Fibroblast of skin of back (primary cell): ENCODE measurements at regions not wholly inside any gene's neighbourhood (a gene's known extent, or its start where the extent isn't known, plus 50 kb on each side); places are given as distances from the start of the nearest gene placed in this dataset.
"Not testable (repeated sequence)": the region's sequence is repeated elsewhere in the genome, so short reads cannot be mapped to it uniquely, and the experiment has no call there.

ENCODE experiments used
- DNase-seq: peaks from one replicate; pipeline ENCODE4 v3.0.0-alpha.2; 2013

DNA sequence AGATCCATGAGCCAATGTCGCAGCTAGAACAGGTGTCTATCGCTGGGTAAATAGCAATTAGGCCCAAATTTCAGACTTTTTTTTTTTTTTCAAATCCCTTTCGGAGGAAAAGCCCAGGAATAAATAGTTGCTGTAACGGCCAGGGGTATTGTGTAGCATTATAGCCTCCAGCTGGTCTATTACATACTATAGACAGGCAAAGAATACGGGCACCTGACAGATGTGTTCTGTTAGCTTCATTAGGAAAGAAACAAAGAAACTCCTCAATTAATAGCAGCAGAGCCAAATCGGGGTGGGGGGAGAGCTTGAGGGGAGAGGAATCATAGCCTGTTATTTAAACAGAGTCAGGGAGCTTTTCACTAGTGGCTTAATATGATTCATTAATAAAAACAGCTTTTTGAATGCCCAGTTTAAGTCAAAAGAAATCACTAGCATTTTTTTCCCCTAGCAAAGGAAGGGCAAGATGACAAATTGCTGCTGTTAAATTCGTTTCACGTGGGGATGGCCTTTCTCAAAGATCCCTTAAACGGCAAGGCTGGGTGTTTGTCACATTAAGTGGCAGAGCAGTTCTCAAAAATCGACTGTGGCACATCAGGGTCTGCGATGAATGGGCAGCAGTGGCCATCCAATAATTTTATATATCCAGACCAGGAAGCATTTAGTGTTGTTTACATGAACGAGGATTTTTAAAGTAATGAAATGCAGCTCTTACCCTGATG, 139.4 kb downstream of the ID4 start:
- no peak for DNase-seq

DNA sequence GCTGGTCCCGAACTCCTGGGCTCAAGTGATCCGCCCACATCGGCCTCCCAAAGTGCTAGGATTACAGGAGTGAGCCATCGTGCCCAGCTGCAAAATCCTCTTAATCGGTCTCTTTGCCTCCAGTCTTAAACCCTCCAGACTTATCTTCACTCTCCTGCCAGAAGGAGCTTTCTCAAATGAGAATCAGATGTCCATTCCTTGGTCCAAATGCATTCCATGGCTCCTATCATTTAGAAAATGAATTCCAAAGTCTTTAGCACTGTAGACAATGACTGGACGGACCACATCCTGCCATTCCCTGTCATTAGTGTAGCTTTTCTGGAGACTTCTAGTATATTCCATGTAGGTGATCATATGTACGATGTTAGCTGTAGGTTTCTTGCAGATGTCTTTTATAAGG, 141.9 kb downstream of the ID4 start:
- no peak for DNase-seq

DNA sequence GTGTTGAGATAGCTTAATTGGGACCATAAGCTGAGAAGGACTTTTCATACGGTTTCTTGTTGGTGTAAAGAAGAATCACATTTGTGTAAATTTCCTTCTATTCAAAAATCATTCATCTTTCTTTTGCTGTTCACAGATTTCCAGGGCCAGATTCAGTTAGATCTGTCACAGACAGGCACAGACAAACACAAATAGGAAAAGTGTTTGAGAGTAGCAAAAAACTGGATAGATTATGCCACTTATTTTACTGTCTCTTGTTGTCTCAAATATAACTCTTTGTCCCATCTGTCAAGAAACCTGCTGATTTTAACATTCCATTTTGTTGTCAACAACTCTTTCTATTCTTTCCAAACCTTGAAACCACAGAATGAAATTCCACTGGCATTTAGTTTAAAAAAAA, 142.8 kb downstream of the ID4 start:
- DNase-seq: no peak

DNA sequence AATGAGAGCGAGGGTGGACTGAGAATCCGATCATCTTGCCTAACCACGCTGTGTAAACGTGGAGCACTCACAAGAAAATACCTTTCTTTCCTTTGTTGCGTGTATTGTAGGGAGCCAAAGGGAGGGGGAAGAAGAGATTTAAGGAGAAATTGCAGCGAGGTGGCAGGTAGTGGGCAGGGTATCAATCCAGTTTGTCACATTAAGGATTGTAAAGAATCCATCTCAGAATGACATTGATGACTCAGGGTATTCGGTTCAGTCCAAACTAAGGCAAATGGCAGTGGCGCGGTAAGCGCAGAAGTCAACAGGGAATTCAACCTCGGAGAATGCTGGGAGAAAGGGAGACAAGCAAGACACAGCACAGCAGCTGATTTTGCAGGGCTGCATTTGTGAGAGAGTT, 146.2 kb downstream of the ID4 start:
- DNase-seq: no peak

DNA sequence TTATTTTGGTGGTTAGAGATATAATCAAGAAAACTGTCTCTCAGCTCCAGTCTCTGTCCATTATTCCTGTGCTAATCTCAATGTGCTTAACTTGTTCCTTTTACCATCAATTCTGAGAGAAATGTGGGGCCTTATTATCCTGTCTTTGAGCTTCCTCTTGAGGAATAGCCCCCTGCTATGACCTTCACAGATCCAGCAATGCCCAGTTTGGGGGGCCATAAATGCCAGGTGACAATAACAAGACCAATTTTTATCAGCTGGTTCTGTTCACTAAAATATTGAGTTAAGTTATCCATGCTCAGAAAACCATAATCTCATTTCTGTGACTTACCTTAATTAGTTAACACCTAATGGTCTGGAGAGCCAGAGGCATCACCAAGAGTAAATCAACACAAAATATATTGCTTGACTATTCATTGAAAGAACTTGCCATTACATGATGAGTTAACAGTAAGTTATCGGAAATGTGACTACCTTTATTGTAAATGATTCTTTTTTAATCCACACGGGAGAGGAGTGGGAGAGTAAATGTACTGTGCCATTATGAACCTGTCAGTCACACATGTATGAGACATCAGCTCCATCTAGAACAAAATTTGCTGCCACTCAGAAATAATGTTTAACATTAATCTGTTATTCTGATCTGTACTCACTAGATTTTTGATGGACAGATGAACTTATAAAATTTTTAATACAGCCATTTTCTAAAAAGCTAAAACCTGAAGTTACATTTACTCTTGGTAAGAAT, 149.7 kb downstream of the ID4 start:
- DNase-seq: no peak

DNA sequence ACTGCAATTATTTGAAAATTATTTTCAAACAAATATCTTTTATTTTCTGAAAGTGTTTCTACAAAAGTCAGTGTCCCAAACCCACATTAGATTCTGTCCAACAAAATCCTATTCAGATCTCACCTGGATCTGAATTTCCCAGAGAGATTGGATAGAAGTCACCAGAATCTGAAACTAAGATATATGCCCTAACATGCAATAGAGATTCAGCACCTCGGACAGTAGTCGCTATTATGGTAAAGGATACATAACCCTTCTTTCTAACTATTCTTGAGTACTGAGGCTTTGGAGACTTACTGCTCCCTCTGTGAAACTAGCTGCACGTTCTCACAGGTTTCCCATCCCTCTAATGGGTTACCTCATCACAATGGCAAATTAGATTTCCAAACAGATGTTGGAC, 151.4 kb downstream of the ID4 start:
- DNase-seq: peak; percentile 42

DNA sequence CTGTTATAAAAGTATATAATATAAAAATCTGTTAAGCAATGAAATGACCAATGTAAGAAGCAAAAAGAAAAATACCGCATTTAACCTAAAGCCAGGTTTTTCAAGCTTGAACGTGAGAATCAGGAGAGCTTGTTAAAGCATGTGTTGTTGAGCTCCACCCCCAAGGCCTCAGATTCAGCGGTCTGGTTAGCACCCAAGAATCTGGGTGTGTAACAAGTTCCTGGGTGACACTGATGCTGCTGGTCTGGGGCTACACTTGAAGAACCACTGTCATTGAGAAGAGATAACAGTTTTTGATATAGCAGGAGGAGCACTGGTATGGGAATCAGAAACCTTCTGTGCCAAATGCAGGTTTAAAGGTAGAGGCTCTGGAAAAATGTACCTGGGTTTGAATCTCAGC, 154.0 kb downstream of the ID4 start:
- DNase-seq: no peak

DNA sequence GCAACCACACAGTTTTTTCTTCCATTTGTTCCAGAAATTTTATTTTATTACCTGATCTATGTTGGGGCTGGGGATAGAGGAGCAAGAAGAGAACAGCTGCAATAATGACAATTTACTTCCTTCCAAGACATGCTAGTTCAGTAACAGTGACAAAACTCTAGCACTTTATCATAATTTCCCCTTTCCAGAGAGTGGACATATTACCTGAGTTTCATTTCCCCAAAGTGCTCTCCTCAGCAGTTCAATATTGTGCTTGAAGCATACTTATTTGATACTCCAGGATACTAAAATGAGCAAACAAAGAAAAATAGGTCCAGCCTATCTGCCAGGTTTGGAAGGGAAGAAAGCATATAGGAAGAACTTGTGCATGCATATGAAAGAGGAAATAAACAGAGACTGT, 157.7 kb downstream of the ID4 start:
- DNase-seq: no peak

DNA sequence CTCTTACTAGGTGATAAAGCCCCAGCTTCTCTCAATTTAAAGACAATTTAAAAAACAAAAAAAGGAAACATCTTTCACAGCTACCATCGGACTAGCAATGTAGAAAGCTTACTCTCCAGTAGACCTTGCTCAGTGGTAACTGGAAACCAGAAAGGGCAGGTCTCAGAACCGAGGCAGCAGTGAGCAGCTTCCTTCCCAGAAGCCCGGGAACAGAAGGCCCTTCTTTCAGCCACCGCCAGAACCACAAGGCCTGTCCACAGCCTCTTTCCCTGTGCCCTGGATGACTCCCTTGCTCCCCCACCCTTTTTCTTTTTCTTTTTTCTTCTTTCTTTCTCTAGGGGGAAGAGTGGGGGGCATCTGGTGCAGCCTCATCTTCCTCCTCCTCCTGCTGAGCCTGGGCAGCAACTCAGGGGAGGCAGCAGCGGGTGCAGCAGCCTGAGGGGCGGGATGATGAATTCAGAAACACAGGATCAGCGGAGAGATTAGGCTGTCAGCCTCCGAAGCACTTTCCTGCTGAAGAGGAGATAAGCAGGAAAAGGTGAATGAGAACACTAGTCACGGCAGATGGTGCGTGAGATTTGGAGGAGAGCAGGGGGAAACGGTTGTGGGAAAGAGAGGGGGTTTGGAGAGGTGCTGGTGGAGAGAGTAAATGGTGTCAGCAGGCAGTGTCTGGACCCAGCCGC, 158.5 kb downstream of the ID4 start:
- DNase-seq: no peak

DNA sequence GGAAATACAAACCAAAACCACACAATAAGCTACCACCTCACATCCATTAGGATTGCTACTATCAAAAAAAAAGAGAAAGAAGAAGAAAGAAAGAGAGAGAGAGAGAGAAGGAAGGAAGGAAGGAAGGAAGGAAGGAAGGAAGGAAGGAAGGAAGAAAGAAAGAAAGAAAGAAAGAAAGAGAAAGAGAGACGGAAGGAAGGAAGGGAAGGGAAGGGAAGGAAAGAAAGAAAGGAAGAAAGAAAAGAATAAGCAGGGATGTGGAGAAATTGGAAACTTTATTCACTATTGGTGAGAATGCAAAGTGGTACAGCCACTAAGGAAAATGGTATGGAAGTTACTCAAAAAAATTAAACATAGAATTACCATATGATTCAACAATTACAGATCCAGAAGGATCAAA, 159.9 kb downstream of the ID4 start:
- no peak for DNase-seq

DNA sequence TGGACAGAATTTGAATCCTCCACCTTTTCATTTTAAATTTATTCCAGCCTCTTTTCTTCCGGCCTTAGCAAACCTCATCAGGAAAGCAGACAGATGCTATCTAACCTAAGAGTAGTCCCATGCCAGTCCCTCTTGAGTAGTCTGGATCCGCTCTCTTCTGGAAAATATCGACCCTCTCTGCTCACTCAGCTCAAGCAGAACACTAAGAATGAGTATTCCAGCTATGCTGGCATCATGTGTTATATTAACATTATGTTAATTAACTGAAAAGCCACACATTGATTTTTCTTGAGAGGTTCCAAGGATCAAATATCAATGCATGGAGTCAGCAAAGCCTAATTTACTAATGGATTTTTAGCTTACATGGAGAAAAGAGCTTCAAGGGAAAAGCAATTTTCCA, 161.4 kb downstream of the ID4 start:
- DNase-seq: no peak

DNA sequence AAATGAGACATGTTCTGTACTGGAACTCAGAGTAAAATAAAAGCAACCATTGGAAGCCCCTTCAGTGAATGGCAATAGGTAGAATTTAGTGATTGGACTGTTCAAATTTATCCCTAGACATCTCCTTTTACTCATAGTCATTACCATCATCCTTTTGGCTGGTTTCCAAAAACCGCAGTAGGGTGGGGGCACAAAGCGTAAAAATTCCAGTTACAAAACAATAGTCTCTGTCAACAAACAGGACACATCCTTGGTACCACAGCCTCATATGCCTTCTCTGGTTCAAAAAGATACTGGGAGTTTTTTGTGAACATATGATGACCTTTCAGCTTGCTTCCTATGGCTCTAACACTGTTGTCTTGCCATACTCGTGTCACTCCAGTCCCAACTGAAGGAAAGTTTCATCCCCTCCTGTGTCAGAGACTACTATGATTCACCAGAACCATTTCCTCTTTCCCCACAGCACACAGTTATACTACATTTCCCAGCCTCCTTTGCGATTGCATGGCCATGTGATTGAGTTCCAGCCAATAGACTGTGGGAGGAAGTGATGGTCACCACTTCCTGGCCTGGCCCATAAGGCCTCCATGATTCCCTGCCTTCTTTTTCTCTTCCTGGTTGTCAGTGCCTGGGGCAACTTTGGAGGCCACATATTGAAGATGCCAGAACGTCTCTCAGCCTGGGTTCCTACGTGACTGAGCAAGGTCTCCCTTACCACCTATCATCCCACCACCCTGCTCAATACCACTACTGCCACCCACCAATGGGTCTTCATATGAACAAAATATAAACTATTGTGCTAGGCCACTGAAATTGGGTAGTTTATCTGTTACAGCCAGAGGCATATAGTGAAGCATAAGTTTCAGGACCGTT, 162.4 kb downstream of the ID4 start:
- peak; percentile 36 for DNase-seq

DNA sequence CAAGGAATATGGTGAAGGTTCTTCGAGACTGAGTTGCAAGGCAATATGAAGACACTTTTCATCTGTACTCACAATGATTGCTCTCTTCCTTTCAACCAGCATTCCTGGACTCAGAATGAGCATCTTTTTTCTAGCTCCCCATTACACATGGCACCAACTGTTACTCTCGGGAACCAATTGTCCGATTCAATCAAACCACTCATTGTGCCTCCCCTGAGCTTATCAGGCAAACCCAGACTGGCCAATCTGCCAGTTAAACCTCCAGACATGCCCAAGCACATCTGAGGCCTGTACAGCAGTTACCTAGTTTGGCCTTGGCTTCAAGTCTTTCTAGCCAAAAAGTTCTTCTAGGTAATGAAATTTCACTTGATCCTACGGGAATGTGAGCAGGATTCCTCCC, 164.1 kb downstream of the ID4 start:
- no peak for DNase-seq

DNA sequence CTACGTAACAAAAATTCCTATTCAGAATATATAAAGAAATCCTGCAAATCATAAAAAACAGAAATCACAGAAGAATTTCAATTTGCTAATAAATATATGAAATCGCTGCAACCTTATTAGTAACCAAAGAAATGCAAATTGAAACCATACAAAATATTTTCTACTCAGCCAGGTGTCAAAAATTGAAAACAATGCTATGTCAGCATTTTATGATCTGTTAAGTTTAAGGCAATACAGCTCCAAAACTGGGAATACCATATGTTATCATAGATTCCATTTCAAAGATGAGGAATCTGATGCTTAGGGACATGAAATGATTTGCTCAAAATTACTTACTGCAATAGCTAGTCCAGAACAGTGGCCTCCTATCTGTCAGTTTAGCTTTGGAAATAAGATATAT, 168.9 kb downstream of the ID4 start:
- DNase-seq: no peak

DNA sequence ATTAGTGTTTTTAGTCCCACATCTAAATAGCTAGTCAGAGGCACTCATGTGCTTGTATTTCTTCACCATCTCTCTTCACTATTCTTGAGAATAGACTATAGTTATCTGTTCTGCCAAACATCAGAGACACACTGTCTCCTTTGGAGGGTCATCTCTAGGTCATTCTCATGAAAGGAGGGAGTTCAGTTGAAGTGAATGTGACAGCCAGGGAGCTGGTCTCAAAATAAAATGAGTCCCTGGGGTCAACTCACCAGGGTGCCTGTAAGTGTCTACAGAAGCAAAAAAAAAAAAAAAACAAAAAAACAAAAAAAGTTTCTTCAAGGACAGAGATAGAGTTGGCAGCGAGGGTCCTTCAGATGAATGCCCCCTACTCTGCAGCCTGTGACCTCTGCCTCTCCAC, 171.0 kb downstream of the ID4 start:
- DNase-seq: no peak

DNA sequence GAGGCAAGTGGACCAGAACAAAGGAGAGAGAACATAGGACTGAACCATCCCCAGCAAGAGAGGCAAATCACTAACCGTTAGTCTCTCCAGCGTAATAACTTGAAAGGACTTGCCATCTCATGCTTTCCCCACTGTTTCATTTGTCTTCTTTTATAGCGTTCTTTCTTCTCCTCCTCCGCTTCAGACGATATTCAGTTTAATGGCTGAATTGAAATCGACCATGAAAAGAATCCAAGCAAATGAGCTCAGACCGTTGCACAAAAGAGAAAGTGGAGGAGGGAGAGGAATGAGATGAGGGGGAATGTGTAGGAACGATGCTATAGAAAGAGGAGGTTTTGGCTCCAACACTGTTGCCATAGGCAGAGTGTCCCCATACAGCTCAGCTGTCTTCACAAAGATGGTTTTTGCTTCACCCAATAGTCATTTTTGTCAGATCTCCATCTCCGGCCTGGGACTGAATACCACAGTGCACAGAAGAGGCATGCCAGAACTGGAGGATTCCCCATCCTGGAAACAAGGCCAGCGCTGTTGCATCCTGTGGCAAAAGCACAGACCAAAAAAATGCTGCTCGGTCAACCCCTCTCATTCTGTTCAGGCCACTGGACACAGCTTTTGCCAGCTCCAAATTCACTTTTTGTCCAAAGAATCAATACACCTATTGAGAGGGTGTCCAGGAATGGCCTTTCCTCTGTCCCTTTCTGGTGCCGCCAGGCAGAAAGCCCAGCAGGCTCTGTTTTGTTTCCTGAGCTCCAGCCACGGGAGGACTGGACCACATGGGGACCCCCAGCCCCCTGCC, 176.1 kb downstream of the ID4 start:
- DNase-seq: no peak

DNA sequence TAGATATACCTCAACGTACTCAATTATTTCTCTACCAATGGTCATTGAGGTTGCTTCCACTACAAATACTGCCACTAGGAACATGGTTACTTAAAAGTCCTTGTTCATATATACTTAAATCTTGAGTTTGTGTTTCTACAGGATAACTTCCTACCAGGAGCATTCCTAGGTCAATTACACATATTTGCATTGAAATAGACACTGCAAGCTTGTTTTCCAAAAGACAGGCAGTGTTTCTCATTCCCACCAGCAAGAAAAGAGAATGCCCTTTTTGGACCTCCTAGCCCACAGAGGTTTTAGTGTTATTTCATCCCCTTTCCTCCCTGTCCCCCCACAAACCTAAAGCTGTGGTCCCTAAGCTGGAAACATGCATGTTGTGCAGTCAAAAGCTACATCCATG, 177.3 kb downstream of the ID4 start:
- no peak for DNase-seq

DNA sequence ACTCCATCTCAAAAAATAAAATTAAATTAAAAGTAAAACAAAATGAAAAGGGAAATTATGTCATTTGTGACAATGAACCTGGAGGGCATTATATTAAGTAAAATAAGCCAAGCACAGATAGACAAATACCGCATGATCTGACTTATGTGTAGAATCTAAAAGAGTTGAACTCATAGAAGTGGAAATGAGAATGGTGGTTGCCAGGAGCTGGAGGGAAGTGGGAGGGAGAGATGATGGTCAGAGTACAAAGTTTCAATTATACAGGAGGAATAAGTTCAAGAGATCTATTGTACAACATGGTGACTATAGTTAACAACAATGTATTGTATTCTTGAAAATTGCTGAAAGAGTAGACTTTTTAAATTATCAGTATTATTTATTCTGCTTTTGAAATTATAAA, 183.4 kb downstream of the ID4 start:
- DNase-seq: no peak

DNA sequence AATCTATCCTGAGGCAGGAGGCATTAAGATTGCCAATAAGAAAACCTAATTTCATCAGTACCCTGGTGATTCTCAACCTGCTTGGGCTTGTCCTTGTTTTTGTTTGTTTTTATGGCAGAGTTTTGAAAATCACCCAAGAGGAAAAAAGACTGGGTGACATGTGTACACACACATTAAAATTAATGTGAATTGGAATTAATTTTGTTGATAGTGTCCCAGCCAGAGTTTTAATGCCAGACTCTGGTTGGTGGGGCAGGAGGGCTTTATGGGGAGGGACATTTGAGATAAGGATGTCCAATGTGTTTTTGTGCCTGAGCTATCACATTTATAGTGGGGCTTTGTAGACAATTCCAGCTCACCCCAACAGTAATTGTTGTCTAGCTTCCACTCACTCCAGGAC, 184.6 kb downstream of the ID4 start:
- no peak for DNase-seq

DNA sequence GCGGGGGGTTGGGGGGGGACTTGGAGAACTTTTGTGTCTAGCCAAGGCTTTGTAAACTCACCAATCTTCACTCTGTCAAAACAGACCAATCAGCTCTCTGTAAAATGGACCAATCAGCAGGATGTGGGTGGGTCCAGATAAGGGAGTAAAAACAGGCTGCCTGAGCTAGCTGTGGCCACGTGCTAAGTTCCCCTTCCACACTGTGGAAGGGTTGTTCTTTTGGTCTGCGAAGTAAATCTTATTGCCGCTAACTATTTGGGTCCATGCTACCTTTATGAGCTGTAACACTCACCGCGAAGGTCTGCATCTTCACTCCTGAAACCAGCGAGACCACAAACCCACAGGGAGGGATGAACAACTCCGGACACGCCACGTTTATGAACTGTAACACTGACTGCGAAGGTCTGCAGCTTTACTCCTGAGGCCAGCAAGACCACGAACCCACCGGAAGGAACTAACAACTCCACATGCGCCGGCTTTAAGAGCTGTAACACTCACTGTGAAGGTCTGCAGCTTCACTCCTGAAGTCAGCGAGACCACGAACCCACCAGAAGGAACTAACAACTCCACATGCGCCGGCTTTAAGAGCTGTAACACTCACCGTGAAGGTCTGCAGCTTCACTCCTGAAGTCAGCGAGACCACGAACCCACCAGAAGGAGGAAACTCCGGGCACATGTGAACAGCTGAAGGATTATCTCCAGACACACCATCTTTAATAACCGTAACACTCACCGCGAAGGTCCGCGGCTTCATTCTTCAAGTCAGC, 186.6 kb downstream of the ID4 start:
- not testable (repeated sequence) for DNase-seq

DNA sequence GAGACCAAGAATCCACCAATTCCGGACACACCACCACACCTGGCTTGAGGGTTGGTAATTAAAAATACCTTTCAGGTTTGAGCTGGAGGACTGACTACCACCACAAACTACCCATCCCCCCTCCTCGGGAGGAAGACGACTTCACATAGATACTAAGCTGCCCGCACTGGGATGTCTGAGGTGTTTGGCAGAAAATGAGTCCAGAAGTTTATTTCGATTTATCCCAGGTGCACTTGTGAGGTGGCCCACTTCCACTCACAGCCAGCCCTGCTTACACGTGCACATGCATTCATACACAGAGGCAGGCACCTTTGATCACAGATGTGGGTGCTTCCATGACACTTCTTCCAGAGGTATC, 187.1 kb downstream of the ID4 start:
- no peak for DNase-seq
